ENCODE measurements at regions not wholly inside any gene's neighbourhood (a gene's known extent, or its start where the extent isn't known, plus 50 kb on each side); places are given as distances from the start of the nearest gene placed in this dataset.
"Not testable (repeated sequence)": the region's sequence is repeated elsewhere in the genome, so short reads cannot be mapped to it uniquely, and the experiment has no call there.

DNA sequence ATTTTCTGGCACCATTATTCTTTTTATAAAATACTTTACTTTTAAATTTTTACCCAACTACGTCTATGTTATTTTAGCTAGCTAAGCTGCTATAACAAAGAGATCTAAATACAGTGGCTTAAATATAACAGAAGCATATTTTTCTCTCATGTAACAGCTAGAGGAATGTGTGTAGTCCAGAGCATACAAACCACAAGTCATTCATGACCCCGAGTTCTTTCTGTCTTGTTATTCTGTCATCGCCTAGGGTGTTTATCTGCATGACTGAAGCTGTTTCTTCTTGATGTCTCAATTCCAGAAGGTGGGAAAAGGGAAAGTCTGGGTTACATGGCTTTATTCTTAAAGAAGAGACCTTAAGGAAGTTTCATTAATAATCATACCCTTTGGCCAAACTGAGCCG is 136.9 kb upstream of the RFX3 start:
- DNase-seq (ENCODE audit: low read depth in 4 of 4, low spot score in 3 of 4): no peak

DNA sequence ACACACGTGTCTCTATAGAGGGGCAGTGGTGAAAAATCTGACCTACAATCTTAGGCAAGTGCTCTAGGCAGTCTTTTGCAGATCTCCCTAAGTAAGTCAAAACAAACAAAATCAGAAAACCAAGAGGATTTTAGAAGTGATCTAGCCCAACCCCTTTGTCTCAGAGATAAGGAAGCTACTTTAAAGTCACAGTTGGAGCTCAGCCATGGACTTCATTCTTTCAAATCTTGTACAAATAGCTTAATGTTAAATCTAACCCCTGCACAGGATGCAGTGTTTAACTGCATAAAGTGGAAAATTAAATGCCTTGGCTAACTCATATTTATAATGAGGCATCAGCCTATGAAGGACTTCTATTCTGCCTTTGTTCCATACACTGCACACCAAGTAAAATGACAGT is 135.1 kb upstream of the RFX3 start:
- DNase-seq (ENCODE audit: low read depth in 4 of 4, low spot score in 3 of 4): no peak

DNA sequence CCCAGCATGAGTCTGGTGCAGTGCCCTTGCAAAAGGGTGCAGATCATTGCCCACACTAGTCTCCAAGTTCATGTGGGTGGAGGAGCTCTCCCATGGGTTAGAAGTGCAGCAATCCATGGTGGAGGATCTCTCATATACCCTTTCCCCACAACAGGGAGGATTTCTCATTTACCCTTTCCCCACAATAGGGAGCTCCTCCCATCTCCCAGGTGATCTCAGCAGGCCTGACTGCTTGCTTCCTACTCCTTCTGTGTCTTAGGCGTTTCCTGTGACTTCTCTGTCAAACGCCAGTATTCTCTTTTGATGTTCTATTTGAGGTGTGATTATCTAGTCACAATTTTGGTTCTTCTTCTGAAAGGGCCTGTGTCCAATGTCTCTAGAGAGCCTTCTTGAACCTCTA is 133.8 kb upstream of the RFX3 start:
- no peak for DNase-seq (ENCODE audit: low read depth in 4 of 4, low spot score in 3 of 4)

DNA sequence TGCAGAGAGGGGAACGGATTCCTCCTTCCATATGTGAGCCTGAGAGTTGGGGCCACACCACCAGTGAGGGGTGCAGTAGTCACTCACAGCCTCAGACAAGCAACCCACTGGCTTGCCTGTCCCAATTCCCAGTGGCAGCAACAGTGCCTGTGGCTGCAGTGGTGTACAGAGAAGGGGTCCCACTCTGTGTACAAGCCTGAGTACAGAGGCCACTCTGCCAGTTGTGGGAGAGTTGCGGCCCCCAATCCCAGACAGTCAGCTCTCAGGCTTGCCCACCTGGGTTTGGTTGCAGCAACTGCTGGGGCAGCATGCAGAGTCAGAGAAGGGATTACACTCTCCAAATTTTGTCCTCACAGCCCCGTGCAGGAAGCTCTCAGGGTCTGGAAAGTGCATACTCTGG is 133.2 kb upstream of the RFX3 start:
- DNase-seq (ENCODE audit: low read depth in 4 of 4, low spot score in 3 of 4): no peak

DNA sequence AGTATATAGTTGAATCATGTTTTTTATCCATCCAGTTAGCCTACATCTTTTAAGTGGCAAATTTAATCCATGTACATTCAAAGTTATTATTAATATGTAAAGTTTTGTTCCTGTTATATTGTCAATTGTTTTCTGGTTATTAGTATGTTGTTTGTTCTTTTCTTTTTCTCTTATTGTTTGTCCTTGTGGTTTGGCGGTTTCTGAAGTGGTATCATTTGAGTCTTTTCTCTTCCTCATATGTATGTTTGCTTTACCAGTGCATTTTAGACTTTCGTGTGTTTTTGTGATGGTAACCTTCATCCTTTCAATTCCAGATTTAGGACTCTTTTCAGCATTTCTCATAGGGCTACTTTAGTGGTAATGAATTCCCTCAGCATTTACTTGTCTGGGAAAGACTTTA is 130.4 kb upstream of the RFX3 start:
- DNase-seq (ENCODE audit: low read depth in 4 of 4, low spot score in 3 of 4): no peak

DNA sequence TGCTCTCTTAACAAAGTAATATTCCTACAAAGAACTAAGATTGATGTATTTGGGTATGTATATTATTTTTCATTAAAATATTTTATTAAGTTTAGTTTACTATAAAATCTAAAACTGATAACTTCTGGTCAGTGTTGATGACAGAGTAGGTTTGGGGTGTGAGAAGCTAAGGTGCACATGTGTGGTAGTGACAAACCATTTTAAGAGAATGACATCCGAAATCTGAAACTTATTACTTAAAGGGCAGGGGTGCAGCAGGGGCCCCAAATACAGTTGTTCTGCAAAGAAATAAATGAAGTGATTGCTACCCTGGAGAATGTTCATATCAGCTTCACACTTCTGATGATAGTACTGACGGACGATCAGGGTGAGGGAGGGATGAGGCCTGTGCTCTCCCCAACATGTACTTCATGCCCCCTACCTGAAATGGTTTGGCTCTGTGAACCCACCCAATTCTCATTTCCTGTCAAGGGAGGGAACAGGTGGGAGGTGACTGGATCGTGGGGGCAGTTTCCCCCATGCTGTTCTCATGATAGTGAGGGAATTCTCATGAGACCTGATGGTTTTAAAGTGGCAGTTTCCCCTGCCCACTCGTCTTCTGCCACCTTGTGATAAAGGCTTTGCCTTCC is 125.3 kb upstream of the RFX3 start:
- no peak for DNase-seq (ENCODE audit: low read depth in 4 of 4, low spot score in 3 of 4)

DNA sequence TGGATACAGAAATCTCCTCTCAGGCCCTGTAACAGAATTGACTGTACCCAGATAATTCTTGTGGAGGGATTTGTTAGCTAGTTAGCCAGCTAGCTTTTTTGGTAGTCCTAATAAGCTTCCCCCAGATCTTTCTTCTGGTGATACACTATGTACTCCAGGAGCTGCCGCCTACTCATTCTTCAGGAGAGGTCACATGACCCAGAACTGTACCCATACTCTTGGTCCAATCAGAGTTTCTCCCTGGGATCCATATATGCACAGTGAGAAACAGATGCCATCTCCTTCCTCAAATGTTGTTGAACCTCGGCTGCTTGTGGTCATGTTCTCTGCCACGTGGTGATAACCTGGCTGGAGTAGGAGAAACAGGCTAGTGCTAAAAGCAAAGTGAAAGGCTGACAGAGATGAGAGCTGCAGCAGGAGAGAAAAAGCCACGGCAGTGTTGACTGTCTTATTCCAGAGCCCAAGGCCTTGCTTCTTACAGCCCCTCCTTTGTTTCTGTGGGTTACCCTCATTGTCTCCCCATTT is 123.0 kb upstream of the RFX3 start:
- DNase-seq (ENCODE audit: low read depth in 4 of 4, low spot score in 3 of 4): no peak

DNA sequence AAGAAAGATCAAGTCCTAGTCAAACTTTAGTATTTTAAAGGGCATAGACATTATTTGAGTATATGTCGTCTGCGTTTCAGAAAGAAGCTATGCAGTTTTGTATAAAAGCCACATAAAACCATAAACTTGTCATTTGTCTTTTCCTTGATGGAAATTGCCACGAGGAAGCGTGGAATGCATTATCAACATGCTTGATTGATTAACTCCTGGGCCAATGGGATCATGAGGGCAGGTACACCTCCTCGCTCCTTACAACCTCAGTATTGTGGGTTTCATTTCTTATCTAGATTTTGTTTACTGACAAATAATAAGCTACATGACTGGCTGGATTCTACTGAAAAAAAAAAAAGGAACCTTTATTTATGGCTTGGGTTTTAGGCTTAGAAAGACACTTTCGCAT is 122.5 kb upstream of the RFX3 start:
- no peak for DNase-seq (ENCODE audit: low read depth in 4 of 4, low spot score in 3 of 4)

DNA sequence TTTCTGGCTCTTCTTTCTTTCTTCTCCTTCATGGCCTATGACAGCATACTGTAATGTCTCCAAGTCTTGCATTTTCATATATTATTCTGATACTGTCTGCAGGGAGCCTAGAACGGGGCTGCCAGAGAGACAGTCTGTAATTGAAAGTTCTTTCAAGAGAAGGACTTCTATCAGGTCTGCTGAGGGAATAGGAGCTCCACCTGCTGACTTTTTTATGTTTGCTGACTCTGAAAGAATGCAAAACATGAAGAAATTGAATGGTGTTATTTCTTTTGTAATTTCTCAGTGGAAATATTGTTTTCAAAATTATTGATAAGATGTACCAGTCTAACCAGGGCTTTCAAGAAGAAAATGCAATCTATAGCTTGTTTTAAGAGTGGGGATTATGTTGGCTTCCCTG is 121.9 kb upstream of the RFX3 start:
- DNase-seq (ENCODE audit: low read depth in 4 of 4, low spot score in 3 of 4): no peak

DNA sequence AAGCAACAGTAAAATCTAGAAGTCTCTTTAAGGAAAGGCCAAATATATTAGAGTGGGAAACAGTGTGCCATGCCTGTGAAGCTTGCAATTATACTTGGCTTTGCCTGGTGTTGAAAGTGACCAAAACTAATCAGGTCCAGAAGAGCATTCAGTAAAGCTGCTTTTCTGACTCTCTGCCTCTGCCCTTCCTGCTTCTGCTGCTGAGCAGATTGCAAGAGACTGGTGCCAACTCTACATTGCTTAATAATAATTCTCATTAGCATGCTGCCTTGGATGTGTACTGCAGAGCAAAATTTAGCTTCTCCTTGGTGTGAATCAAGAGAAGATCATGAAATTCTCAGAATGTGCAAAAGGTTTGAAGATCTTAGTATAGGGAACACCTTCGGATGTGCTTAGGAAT is 120.4 kb upstream of the RFX3 start:
- DNase-seq (ENCODE audit: low read depth in 4 of 4, low spot score in 3 of 4): no peak

DNA sequence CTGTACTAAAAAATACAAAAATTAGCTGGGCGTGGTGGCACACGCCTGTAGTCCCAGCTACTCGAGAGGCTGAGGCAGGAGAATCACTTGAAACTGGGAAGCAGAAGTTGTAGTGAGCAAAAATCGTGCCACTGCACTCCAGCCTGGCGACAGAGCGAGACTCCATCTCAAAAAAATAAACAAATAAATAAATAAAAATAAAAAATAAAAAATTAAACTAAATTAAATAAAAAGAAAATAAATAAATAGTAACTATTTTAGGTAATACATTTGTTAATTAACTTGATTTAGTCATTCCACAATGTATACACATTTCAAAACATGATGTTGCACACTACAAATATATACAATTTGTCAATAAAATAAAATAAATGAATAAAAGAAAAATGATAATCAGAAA is 116.3 kb upstream of the RFX3 start:
- DNase-seq (ENCODE audit: low read depth in 4 of 4, low spot score in 3 of 4): not testable (repeated sequence)

DNA sequence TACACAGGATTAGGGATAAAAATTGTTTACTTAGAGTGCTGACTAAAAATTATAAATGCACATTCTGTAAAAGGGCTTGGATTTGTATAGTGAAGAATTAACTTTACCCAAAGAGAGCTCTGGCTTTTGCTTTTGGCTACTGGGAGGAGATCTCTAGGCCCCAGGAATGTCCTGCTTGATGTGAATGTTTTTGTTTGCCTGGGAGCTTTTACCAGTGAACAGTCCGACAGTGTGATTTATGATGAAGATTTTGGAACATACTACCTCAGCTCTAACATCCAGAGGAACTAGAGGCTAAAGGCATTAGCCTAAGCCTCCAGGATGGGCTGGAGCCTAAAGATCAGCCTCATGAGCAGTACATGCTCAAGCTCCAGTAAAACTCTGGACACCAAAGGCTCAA is 103.7 kb upstream of the RFX3 start:
- no peak for DNase-seq (ENCODE audit: low read depth in 4 of 4, low spot score in 3 of 4)

DNA sequence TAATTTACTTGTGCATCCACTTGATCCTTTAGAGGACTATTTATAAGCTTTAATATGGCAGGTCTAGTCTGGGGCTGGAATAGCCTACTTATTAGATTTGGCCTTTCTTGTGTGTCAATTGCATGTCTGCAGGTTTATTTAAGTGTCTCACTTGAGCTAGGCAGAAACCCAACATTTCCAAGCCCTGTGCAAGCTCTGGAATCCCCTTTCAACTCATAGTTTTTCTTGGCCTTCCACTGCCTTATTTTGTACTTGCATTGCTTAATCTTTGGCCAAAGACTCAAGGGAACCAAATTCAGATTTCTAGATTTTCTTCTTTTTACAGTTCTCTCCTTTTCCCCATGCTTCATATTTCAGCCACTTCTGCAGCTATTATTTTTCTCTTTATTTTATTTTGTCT is 102.4 kb upstream of the RFX3 start:
- no peak for DNase-seq (ENCODE audit: low read depth in 4 of 4, low spot score in 3 of 4)

DNA sequence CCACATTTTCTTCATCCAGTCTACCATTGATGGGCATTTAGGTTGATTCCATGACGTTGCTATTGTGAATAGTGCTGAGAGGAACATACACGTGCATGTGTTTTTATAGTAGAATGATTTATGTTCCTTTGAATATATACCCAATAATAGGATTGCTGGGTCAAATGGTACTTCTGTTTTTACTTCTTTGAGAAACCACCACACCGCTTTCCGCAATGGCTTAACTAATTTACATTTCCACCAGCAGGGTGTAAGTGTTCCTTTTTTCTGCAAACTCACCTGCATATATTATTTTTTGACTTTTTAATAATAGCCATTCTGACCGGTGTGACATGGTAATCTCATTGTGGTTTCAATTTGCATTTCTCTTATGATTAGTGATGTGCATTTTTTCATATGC is 82.2 kb upstream of the RFX3 start:
- no peak for DNase-seq (ENCODE audit: low read depth in 4 of 4, low spot score in 3 of 4)

DNA sequence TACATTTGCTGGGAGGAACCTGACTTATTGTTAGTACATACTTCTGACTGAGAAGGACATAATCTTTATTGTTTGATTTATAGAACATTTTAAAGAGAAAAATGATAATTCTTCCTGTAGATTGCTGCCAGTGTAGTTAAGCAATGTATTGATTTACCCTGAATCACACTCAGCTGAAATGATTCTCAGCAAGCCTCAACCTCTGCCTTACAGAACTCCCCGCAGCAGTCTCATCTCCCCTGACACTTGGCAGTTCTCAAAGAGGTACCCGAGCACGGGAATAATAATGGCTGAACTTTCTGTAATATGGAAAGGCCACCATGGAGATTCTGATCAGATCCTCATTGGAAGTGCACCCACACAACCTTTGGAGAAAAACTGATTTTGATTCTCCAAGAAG is 74.9 kb upstream of the RFX3 start:
- no peak for DNase-seq (ENCODE audit: low read depth in 4 of 4, low spot score in 3 of 4)

DNA sequence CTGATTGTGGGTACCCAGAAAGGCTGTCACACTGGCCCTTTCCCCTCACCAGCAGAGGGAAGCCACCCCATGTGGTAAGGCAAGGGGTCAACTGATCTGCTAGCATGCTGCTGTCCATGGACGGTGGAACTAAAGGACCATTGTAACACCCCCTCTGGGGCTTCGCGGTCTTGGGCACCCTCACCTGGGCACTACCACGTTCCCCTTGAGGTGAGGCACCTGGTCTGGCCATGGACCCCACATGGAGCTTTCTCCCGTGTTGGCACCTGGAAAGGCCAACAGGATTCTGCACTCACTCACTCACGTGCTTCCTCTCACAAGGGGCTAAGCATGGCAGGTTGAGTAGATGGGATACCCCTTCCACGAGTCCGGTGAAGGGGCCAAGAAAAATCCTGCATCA is 72.0 kb upstream of the RFX3 start:
- DNase-seq (ENCODE audit: low read depth in 4 of 4, low spot score in 3 of 4): no peak

DNA sequence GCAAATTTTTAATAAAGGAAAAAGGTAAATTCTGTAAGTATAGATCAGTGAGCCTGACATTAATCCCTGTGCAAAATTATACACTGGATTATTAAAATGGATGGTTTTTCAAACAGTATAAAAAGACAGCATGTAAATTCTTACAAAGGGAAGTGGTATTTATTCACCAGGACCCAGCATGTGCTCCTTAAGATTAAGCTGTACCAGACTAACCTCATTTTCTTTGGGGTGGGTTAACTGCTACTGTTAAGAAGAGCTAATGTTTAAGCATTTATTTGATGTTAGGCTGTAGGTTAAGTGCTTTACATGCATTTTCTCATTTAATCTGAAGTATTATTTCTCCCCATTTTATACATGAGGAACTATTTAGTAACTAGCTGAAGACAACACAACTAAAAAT is 60.3 kb upstream of the RFX3 start:
- DNase-seq (ENCODE audit: low read depth in 4 of 4, low spot score in 3 of 4): no peak

DNA sequence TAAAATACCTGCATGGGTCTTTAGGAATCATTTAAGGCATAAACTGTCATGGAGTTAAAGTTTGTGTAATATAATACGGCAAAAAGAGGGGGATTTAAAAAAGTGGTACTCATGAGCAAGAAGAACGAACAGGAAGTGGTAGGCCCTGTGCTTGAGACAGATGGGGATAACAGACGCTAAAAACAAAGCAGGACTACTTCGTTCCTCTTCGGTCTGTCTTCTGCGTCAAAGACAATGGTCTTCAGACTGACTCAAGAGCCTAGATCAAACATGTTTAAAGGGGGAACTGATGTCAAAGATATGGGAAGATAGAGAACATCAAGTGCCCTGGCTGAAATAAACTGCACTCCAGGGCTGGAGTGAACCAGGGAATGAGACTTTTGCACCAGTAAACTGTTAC is 59.8 kb upstream of the RFX3 start:
- no peak for DNase-seq (ENCODE audit: low read depth in 4 of 4, low spot score in 3 of 4)

DNA sequence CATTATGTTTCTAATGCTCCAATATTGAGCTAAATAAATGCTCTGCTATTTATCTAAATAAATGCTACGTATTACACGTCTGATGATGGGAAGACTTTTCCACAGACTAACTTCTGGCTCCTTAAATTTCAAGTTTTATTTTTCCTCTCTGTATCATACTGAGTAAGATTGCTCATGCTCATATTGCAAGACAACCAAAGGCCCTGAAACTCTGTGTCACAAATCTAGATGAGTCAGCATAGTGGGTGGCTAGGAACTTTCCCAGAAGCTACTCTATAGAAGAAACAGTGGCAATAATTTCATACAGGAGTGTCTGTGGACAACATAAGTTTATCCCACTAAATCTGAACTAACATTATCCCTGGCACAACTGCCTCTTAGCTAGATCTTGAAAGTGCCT is 53.0 kb upstream of the RFX3 start:
- no peak for DNase-seq (ENCODE audit: low read depth in 4 of 4, low spot score in 3 of 4)

DNA sequence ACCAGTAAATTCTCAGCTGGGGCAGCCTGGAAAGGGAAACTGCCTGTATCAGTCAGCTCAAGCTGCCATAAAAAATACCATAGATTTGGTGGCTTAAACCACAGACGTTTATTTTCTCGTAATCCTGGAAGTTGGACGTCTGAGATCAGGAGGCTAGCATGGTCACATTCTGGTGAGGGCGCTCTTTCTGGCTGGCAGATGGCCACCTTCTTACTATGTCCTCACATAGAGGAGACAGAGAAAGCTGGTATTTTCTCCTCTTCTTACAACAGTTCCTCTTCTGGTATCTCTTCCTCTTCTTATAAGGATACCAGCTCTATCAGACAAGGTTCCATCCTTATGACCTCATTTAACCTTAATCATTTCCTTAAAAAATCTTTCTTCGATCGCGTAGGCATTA is 50.5 kb upstream of the RFX3 start:
- no peak for DNase-seq (ENCODE audit: low read depth in 4 of 4, low spot score in 3 of 4)

DNA sequence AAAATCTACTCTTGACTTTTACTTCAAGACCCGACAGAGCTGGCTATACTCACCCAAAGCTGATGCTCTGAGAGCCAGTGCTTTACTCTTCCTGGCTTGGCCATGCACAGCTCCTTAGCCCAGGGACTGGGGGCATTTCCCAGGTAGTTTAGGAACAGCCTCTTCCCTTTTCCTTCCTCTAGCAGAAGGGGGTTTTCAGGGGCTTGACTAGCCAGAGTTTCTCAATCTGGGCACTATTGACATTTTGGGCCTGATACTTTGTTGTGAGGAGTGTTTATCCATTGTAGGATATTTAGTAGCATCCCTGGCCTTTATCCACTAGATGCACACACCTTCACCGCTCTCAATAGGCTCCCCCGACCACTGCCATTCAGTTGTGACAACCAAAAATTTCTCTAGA is 50.0 kb upstream of the RFX3 start:
- no peak for DNase-seq (ENCODE audit: low read depth in 4 of 4, low spot score in 3 of 4)
